GM23338 (cell line): ENCODE measurements at regions not wholly inside any gene's neighbourhood (a gene's known extent, or its start where the extent isn't known, plus 50 kb on each side); places are given as distances from the start of the nearest gene placed in this dataset.

ENCODE experiments used
- ATAC-seq: fragments of 200-7000 bp; cut with Tn5 transposase; 3 replicates; pipeline ENCODE4 v1.9.1; 2020
- DNase-seq: peaks from one replicate; pipeline ENCODE4 v3.0.0-alpha.2; 2015; ENCODE audit warnings: low spot score
- H2AFZ ChIP-seq: fragments of 200-600 bp; sonication (generic); 2 replicates; pipeline ENCODE4 v1.8.0; 2016; ENCODE audit warnings: antibody characterized with exemption, mild to moderate bottlenecking, moderate library complexity
- H3F3A ChIP-seq: fragments of 200-600 bp; sonication (generic); replicated peaks from 2 replicates; pipeline ENCODE4 v1.8.0; 2017; ENCODE audit warnings: antibody characterized with exemption, mixed run types, low read depth
- H3K27ac ChIP-seq: fragments of 200-600 bp; sonication (generic); 2 replicates; pipeline ENCODE4 v1.6.1; 2016; ENCODE audit warnings: low read depth
- H3K27me3 ChIP-seq: fragments of 200-600 bp; sonication (generic); 2 replicates; pipeline ENCODE4 v1.8.0; 2016; ENCODE audit warnings: mild to moderate bottlenecking, mixed run types, moderate library complexity; ENCODE audit not compliant: insufficient read depth
- H3K36me3 ChIP-seq: fragments of 200-600 bp; sonication (generic); 2 replicates; pipeline ENCODE4 v1.8.0; 2016; ENCODE audit warnings: mild to moderate bottlenecking; ENCODE audit not compliant: insufficient read depth
- H3K4me1 ChIP-seq: fragments of 200-600 bp; sonication (generic); 2 replicates; pipeline ENCODE4 v1.8.0; 2016; ENCODE audit warnings: mild to moderate bottlenecking, moderate library complexity; ENCODE audit not compliant: insufficient read depth
- H3K4me2 ChIP-seq: fragments of 200-600 bp; sonication (generic); 2 replicates; pipeline ENCODE4 v1.7.1; 2017; ENCODE audit warnings: mixed run types
- H3K4me3 ChIP-seq: fragments of 200-600 bp; sonication (generic); 2 replicates; pipeline ENCODE4 v1.6.1; 2016; ENCODE audit warnings: mixed run types
- H3K79me2 ChIP-seq: fragments of 200-600 bp; sonication (generic); replicated peaks from 2 replicates; pipeline ENCODE4 v1.8.0; 2017; ENCODE audit warnings: mild to moderate bottlenecking; ENCODE audit not compliant: insufficient read depth
- H3K9me2 ChIP-seq: fragments of 200-600 bp; sonication (generic); 2 replicates; pipeline ENCODE4 v1.8.0; 2017; ENCODE audit not compliant: insufficient read depth
- H4K20me1 ChIP-seq: fragments of 200-600 bp; sonication (generic); replicated peaks from 2 replicates; pipeline ENCODE4 v1.8.0; 2017; ENCODE audit warnings: mild to moderate bottlenecking; ENCODE audit not compliant: insufficient read depth
- H3K27ac Mint-ChIP-seq: 2 replicates; pipeline ENCODE4 v1.8.0; 2020; ENCODE audit warnings: inconsistent platforms, mild to moderate bottlenecking, moderate library complexity, mixed read lengths
- H3K27me3 Mint-ChIP-seq: 3 replicates; pipeline ENCODE4 v1.8.0; 2022; ENCODE audit warnings: low read depth, mild to moderate bottlenecking, moderate library complexity, mixed read lengths, inconsistent platforms; ENCODE audit not compliant: insufficient read depth, poor library complexity
- H3K36me3 Mint-ChIP-seq: 3 replicates; pipeline ENCODE4 v1.8.0; 2021; ENCODE audit warnings: low read depth, mild to moderate bottlenecking, inconsistent platforms, moderate library complexity, mixed read lengths
- H3K4me1 Mint-ChIP-seq: 3 replicates; pipeline ENCODE4 v1.8.0; 2020; ENCODE audit warnings: mild to moderate bottlenecking, inconsistent platforms, mixed read lengths
- H3K4me3 Mint-ChIP-seq: 3 replicates; pipeline ENCODE4 v1.8.0; 2021; ENCODE audit warnings: moderate library complexity, mild to moderate bottlenecking, inconsistent platforms, mixed read lengths
- H3K9me3 Mint-ChIP-seq: 3 replicates; pipeline ENCODE4 v1.8.0; 2020; ENCODE audit warnings: moderate library complexity, mild to moderate bottlenecking, inconsistent platforms, mixed read lengths
- CTCF ChIP-seq, 2 experiments: fragments of 200-600 bp in 1 of 2; sonication (generic) in 1 of 2; conservative IDR thresholded peaks; 2 replicates each; pipeline versions ENCODE4 v1.5.1 to v1.6.1; 2016 to 2017; ENCODE audit warnings: antibody characterized with exemption in 2 of 2, low read depth in 2 of 2, mild to moderate bottlenecking in 2 of 2, moderate library complexity in 1 of 2
- ETS1 ChIP-seq: IDR thresholded peaks from 2 replicates; pipeline ENCODE4 v1.6.1; 2016; ENCODE audit warnings: antibody characterized with exemption
- EZH2phosphoT487 ChIP-seq: fragments of 200-600 bp; sonication (generic); IDR thresholded peaks from one replicate; pipeline ENCODE4 v1.8.1; 2018; ENCODE audit warnings: antibody characterized with exemption; ENCODE audit not compliant: unreplicated experiment
- JUNB ChIP-seq: IDR thresholded peaks from one replicate; pipeline ENCODE4 v1.6.1; 2016; ENCODE audit warnings: antibody characterized with exemption; ENCODE audit not compliant: unreplicated experiment
- NANOG ChIP-seq: IDR thresholded peaks from 2 replicates; pipeline ENCODE4 v1.6.1; 2016; ENCODE audit warnings: antibody characterized with exemption, borderline replicate concordance
- POLR2AphosphoS5 ChIP-seq: IDR thresholded peaks from 2 replicates; pipeline ENCODE4 v1.6.1; 2016; ENCODE audit warnings: antibody characterized with exemption, low read depth
- ZNF331 ChIP-seq: fragments of 250-450 bp; sonication (Bioruptor Pico); IDR thresholded peaks from 2 replicates; pipeline ENCODE4 v1.5.0; 2020; ENCODE audit warnings: low read depth, mild to moderate bottlenecking, moderate library complexity
- ZNF462 ChIP-seq: fragments of 250-450 bp; sonication (Bioruptor Pico); IDR thresholded peaks from 2 replicates; pipeline ENCODE4 v1.5.0; 2020; ENCODE audit warnings: mild to moderate bottlenecking, moderate library complexity

GRCh38 chr6:133644892-133645619 lies 243.9 kb upstream of the TCF21 start:
- no peak overlapping the region for H3K4me3 ChIP-seq
- H3K27ac ChIP-seq = no peak overlapping the region
- no peak overlapping the region for H2AFZ ChIP-seq

More at GRCh38 chr6:133644892-133645619, 243.9 kb upstream of the TCF21 start:
- no peaks in the 10 kb centered on the region for H3K36me3 Mint-ChIP-seq
- TF ChIP-seq ZNF331 (no peak), ZNF462 (no peak), NANOG (no peak), EZH2phosphoT487 (no peak), ETS1 (no peak), POLR2AphosphoS5 (no peak), JUNB (no peak), CTCF (conservative IDR thresholded peaks at IDR 0.05; ENCODE audit: low read depth in 2 of 2) (no peak)
- no peak for DNase-seq
- no peaks in the 10 kb centered on the region for H3F3A ChIP-seq
- peaks cover 14% of the 10 kb centered on the region; the same call in 2 of the 3 replicates for H3K4me1 Mint-ChIP-seq
- no peaks in the 10 kb centered on the region for H3K9me3 Mint-ChIP-seq
- peak overlapping the region; percentile 57; the same call in 1 of the 2 replicates for H3K27ac Mint-ChIP-seq
- H3K36me3 ChIP-seq = no peaks in the 10 kb centered on the region
- H4K20me1 ChIP-seq = no peaks in the 10 kb centered on the region
- no peaks in the 10 kb centered on the region for H3K27me3 ChIP-seq
- peaks cover 4% of the 10 kb centered on the region for H3K27me3 Mint-ChIP-seq
- no peaks in the 10 kb centered on the region for H3K79me2 ChIP-seq
- H3K4me1 ChIP-seq = peaks cover 13% of the 10 kb centered on the region; the same call in 1 of the 2 replicates
- H3K9me2 ChIP-seq = 0 out of 2 replicates have a peak, but pooled peaks cover 3% of the 10 kb centered on the region
- H3K4me3 Mint-ChIP-seq = no peak overlapping the region
- H3K4me2 ChIP-seq = no peak overlapping the region
- no peak for ATAC-seq
